ENCODE measurements at regions not wholly inside any gene's neighbourhood (a gene's known extent, or its start where the extent isn't known, plus 50 kb on each side); places are given as distances from the start of the nearest gene placed in this dataset.
"Not testable (repeated sequence)": the region's sequence is repeated elsewhere in the genome, so short reads cannot be mapped to it uniquely, and the experiment has no call there.

GRCh38 chr13:46498650-46499049 lies 54.3 kb upstream of the LRCH1 start:
- no peak for DNase-seq (ENCODE audit: low spot score)

DNA sequence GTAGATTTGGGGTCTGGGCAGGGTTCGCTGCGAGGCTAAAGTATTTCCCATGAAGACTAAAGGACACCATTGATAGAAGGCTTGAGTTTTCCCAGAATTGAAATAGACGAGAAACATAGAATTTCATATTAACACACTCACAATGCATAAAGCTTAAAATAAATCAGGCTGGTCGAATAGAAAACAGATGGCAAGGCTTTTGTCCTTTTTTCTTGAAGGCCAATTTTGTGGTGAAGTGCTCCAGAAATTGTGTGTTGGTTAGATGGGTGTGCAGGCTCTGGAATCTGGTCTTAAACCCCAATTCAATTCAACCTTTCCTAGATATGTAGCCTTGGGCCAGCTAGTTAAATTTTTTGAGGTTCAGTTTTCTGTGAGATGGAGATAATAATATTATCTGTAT lies 56.9 kb upstream of the LRCH1 start:
- no peak for DNase-seq (ENCODE audit: low spot score)

DNA sequence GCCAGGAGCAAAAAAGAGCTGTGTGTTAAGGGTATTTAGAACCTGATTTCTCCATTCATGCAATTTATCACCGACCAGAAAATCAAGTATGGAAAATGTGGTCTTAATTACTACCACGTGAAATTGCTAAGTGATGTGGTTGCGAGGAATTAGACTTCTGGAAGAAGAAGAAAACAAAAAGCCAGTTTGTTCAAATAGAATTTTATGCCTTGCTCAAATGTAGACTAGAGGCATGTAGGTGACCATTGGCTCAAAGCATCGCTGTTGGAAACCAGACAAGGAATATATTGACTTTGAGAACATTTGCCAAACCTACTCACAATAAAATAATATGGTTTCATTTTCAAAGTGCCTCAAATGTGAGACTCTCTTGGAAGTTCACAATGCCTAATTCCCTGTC lies 57.3 kb upstream of the LRCH1 start:
- DNase-seq (ENCODE audit: low spot score), result no peak

GRCh38 chr13:46495066-46495465 lies 57.9 kb upstream of the LRCH1 start:
- DNase-seq (ENCODE audit: low spot score), result no peak

DNA sequence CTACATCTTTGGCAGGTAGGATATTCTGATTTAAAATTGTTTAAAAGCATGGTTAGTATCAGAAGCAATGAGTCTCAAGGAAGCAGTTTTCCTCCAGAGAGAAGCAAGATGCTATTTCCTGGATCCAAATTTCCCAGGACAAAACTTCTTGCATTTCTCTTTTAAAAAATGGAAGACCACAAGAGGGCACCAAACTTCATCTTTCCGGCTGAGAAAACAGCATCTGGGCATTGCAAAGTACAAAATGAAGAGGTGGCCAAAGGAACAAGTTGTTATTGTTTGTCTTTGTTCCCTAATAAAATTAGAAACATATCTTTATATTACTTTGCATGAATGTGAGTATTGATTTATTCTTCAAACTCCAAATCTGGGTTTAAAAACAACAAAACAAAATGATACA lies 60.0 kb upstream of the LRCH1 start:
- peak; percentile 66 for DNase-seq (ENCODE audit: low spot score)

- DNase-seq (ENCODE audit: low spot score), result no peak
Measured at GRCh38 chr13:46491641-46492040, 61.3 kb upstream of the LRCH1 start.

- not testable (repeated sequence) for DNase-seq (ENCODE audit: low spot score)
Measured at GRCh38 chr13:46490713-46491112, 62.3 kb upstream of the LRCH1 start.

GRCh38 chr13:46490129-46490528 lies 62.8 kb upstream of the LRCH1 start:
- DNase-seq (ENCODE audit: low spot score), result no peak

- no peak for DNase-seq (ENCODE audit: low spot score)
Measured at GRCh38 chr13:46489586-46490023, 63.4 kb upstream of the LRCH1 start.

DNA sequence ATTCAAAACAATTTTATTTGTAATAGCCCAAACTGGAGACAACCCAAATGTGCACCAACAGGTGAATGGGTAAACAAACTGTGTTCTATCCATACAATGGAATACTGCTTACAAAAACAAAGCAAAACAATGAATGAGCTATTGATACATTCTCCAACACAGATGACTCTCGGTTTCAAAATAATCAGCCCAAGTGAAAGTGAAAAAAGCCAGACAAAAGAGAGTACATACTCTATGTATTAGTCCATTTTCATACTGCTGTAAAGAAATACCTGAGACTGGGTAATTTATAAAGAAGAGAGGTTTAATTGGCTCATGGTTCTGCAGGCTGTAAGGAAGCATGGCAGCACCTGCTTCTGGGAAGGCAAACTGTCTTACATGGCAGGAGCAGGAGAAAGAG lies 65.2 kb upstream of the LRCH1 start:
- DNase-seq (ENCODE audit: low spot score), result no peak

DNA sequence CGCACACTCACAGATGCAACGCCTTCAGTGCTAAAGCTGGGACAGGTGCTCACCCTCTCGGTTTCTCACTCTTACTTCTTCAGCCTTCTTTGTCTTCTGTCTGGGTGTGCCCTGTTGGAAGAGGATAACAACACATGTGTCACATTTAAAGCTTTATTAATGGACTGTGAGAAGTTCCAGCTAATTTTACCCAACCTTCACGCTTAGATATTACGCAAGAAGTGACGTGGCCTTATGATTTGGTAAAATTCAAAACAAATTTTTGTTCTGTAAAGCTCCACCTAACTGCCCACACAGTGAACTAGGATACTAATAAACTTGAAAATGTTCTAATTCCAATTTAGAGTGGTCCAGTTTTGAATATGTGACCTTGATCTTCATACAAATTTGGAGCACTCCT lies 66.7 kb upstream of the LRCH1 start:
- DNase-seq (ENCODE audit: low spot score), result no peak

DNA sequence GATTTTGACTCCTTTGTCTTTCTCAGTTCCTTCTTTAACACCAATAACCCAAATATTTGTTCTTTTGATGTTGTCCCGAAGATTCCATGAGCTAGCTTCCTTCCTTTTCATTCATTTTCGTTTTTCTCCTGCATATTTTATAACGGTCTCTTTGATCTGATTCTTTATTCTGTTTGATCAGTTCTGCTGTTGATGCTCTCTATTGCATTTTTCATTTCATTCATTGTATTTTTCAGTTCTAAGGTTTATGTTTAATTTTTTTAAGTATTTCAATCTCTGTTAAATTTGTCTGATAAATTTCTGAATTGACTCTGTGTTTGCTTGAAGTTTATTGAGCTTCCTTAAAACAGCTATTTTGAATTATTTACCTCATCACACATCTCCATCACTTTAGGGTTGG lies 68.4 kb upstream of the LRCH1 start:
- DNase-seq (ENCODE audit: low spot score), result no peak

GRCh38 chr13:46481166-46481565 lies 71.8 kb upstream of the LRCH1 start:
- DNase-seq (ENCODE audit: low spot score), result no peak

DNA sequence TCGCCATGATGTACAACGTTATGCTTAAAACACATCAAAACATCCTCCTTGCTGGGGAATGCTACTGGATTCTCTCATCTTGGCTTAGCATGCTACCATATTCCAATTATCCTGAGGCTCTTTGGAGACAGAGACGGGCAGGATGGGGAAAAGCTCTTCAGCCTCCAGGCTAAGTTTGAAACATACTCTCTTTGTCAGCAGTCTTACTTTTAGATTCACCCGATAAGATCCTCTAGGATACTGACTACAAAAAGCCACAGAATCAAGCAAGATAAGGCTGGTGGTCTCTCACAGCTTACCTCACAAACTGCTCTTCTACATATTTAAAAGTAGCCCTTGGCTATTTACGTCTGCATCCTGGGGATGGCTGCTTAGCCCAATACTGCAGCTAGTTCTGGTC lies 72.8 kb upstream of the LRCH1 start:
- DNase-seq (ENCODE audit: low spot score), result no peak

GRCh38 chr13:46479691-46480090 lies 73.3 kb upstream of the LRCH1 start:
- DNase-seq (ENCODE audit: low spot score), result no peak

- DNase-seq (ENCODE audit: low spot score), result no peak
Measured at GRCh38 chr13:46479283-46479682, 73.7 kb upstream of the LRCH1 start.

DNA sequence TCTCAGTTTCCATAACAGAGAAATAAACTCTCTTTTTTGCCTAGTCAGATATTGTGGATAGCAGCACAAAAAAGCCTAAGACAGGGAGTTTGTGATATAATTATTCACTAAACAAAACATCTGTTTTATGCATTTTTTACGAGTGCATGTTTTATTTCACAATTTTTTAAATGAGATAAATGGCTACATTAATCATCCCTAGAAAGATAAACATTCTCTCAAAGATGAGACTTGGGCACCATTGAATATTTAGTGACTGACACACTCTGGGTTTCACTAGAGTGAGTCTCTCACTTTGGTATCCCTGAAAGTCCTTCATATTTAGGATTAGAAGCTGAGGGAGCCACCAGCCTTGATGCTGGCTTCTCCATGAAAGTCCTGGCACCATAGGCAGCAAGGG lies 74.3 kb upstream of the LRCH1 start:
- DNase-seq (ENCODE audit: low spot score), result no peak

DNA sequence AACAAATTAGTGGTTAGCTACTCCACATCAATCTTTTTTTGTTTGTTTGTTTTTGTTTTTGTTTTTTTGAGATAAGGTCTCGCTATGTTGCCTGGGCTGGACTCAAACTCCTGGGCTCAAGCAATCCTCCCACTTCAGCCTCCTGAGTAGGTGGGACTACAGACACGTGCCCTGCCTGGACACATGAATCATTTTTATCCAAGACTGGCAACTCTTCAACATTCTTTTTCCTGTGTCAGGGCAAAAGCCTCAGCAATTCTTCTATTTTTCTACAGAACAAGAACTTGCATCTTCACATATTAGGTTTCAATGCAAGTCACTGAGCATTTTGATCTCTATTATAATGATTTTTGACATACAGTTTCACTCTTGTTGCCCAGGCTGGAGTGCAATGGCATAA lies 76.8 kb upstream of the LRCH1 start:
- DNase-seq (ENCODE audit: low spot score), result no peak

DNA sequence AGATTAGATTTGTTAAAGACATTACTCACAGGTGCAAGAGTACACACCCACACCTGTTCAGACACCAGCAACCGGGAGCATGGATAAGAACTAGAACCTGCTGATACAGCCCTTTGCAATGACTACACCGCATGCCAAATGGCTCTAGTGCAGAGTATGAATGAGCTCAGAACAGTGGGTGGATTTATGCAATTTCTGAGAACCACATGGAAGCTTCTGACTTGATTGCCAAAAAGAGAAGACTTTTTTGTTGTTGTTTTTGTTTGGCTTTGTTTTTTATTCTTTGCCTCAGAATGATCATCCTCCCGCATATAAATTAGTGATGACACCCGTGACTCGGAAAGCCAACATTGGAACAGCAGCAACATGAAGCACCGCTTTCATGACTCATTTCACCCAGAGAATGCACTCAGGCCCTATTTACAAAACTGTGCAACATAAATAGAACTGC lies 77.4 kb upstream of the LRCH1 start:
- no peak for DNase-seq (ENCODE audit: low spot score)

DNA sequence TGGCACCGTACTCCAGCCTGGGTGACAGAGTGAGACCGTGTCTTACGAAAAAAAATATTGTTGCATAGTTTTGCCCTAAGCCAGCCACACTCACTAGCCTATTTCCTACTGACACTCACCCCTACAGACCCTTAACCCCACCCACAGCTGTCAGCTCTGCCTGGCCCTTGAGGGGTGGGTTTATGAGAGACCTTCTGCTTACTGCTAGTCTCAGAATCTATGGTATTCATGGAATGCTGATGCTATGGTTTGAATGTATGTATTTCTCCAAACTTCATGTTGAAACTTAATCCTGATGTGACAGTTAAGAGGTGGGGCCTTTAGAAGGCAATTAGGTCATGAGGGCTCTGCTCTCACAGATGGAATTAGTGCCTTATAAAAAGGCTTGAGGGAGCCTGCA lies 79.2 kb upstream of the LRCH1 start:
- no peak for DNase-seq (ENCODE audit: low spot score)

DNA sequence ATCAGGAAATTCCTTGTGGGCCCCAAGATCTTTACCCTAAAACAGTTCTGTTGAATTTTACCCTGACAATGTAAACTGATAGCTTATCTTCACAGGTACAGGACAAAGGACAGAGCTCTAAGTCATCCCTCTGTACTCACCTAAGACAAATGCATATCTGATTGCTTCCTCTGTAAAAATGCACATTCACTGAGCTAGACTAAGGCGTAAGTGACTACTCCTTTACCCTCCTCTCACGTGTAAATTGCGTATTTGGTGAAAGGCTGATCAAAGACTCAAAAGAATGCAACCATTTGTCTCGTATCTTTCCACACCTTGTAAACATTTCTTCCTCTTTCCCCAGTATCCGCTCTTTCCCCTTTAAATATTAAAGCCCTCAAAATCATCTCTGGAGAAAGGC lies 80.6 kb upstream of the LRCH1 start:
- no peak for DNase-seq (ENCODE audit: low spot score)

DNA sequence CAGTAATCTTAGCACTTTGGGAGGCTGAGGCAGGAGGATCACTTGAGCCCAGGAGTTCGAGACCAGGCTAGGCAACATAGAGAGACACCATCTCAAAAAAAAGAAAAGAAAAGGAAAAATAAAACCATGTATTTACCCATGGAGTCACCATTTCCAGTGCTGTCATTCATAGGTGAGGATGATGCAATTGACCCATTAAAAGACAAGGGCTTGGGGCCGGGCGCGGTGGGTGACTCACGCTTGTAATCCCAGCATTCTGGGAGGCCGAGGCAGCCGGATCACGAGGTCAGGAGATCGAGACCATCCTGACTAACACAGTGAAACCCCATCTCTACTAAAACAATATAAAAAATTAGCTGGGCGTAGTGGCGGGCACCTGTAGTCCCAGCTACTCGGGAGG lies 82.6 kb upstream of the RUBCNL start:
- DNase-seq (ENCODE audit: low spot score), result not testable (repeated sequence)

GRCh38 chr13:46468570-46469463 lies 81.8 kb upstream of the RUBCNL start:
- no peak for DNase-seq (ENCODE audit: low spot score)

- not testable (repeated sequence) for DNase-seq (ENCODE audit: low spot score)
Measured at GRCh38 chr13:46467694-46468093, 80.6 kb upstream of the RUBCNL start.

All from NAMALWA (cell line).